Endothelial cell (in vitro differentiated cells): ENCODE measurements at regions not wholly inside any gene's neighbourhood (a gene's known extent, or its start where the extent isn't known, plus 50 kb on each side); places are given as distances from the start of the nearest gene placed in this dataset.

Experiments
- DNase-seq: peaks from one replicate; pipeline ENCODE4 v3.0.0; 2021; ENCODE audit warnings: low spot score
- H3K27ac Mint-ChIP-seq: one replicate; pipeline ENCODE4 v1.8.0; 2021; ENCODE audit warnings: mixed read lengths, inconsistent platforms; ENCODE audit not compliant: unreplicated experiment
- H3K27me3 Mint-ChIP-seq: one replicate; pipeline ENCODE4 v1.8.0; 2021; ENCODE audit warnings: mild to moderate bottlenecking, moderate library complexity, mixed read lengths, inconsistent platforms; ENCODE audit not compliant: unreplicated experiment
- H3K36me3 Mint-ChIP-seq: one replicate; pipeline ENCODE4 v1.8.0; 2021; ENCODE audit warnings: mild to moderate bottlenecking, low read depth, mixed read lengths, inconsistent platforms; ENCODE audit not compliant: unreplicated experiment
- H3K4me1 Mint-ChIP-seq: one replicate; pipeline ENCODE4 v1.8.0; 2021; ENCODE audit warnings: mild to moderate bottlenecking, mixed read lengths, inconsistent platforms; ENCODE audit not compliant: unreplicated experiment
- H3K4me3 Mint-ChIP-seq: one replicate; pipeline ENCODE4 v1.8.0; 2021; ENCODE audit warnings: mild to moderate bottlenecking, mixed read lengths, inconsistent platforms; ENCODE audit not compliant: unreplicated experiment
- H3K9me3 Mint-ChIP-seq: one replicate; pipeline ENCODE4 v1.8.0; 2021; ENCODE audit warnings: mixed read lengths, inconsistent platforms; ENCODE audit not compliant: unreplicated experiment
- TF ChIP-seq, protein P1 (sequence below): fragments of 200-600 bp; sonication (generic); IDR thresholded peaks from one replicate; pipeline ENCODE4 v1.5.0; 2021; ENCODE audit warnings: antibody characterized with exemption; ENCODE audit not compliant: unreplicated experiment

DNA sequence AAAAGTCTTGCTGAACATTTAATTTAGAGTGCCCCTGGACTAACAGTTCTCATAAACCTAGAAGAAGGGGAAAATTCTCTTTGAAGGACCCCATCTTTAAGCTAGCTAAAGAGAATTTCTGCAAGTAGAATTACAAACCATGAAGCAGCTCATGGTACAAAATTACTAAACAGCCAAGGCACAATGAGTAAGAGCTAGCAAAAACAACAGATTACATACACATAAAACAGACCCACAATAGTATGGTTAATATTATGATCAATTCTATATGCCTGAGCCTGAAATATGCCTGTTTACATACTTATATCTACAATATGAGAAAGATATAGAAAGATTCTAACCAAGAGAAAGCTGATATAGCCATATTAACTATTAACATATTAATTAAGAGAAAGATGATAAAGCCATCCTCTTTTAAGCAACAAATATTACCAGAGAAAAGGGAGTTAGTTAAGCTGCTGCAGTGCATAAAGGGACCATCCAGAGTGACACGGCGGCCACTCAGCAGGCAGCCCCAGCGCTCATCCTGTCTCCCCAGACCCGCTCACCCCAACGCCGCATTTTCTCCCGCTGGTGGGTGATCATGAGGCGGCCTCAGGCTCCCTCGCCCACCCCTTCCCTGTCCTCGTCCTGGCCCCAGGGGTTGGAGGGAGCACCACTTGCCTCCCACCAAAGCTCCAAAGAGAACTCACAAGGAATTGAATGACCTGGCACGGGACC is 98.4 kb upstream of the CARMIL1 start:
- H3K4me1 Mint-ChIP-seq: peaks cover 5% of the 10 kb centered on the region
- H3K9me3 Mint-ChIP-seq: no peaks in the 10 kb centered on the region
- peaks cover 1% of the 10 kb centered on the region for H3K27me3 Mint-ChIP-seq
- DNase-seq: no peak
- H3K36me3 Mint-ChIP-seq: no peaks in the 10 kb centered on the region
- H3K27ac Mint-ChIP-seq: no peak overlapping the region
- TF ChIP-seq, protein P1, sequence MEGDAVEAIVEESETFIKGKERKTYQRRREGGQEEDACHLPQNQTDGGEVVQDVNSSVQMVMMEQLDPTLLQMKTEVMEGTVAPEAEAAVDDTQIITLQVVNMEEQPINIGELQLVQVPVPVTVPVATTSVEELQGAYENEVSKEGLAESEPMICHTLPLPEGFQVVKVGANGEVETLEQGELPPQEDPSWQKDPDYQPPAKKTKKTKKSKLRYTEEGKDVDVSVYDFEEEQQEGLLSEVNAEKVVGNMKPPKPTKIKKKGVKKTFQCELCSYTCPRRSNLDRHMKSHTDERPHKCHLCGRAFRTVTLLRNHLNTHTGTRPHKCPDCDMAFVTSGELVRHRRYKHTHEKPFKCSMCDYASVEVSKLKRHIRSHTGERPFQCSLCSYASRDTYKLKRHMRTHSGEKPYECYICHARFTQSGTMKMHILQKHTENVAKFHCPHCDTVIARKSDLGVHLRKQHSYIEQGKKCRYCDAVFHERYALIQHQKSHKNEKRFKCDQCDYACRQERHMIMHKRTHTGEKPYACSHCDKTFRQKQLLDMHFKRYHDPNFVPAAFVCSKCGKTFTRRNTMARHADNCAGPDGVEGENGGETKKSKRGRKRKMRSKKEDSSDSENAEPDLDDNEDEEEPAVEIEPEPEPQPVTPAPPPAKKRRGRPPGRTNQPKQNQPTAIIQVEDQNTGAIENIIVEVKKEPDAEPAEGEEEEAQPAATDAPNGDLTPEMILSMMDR: no peak
- H3K4me3 Mint-ChIP-seq: no peak overlapping the region

DNA sequence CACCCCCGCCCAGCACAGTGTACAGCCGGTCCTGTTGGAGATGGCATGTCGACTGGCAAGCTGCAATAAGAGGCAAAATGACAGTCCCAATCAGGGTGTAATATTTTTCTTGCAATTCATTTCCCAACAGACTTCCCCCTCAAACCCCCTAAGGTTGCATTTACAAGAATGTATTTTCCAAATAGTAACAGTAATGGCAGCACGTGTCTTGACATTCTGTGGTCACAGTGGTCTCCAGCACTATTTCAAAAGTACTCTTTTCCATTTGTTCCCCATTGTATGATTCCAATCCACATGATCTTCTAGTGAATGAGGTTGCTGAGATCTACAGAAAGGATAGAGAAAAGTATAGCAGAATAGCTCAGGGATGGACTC is 97.8 kb upstream of the CARMIL1 start:
- Mint-ChIP-seq H3K9me3 (no peaks in the 10 kb centered on the region), H3K27me3 (peaks cover 1% of the 10 kb centered on the region), H3K4me3 (no peak overlapping the region), H3K36me3 (no peaks in the 10 kb centered on the region), H3K27ac (no peak overlapping the region), H3K4me1 (peaks cover under 1% of the 10 kb centered on the region)
- TF ChIP-seq, protein P1: no peak
- no peak for DNase-seq

DNA sequence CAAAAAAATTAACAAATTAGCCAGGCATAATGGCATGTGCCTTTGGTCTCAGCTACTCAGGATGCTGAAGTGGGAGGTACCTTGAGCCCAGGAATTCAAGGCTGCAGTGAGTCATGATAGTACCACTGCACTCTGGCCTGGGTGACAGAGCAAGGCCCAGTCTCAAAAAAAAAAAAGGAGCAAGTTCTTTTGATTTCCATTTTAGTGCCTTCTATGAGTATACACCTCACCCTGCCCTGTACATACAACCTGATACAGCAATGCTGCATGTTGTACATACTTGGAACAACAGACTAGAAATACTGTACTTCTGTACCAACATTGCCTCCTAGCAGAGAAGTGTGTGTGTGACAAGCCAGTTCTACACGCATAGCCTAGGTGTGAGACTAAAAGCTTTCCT is 97.3 kb upstream of the CARMIL1 start:
- DNase-seq: no peak
- Mint-ChIP-seq H3K9me3 (no peaks in the 10 kb centered on the region), H3K4me1 (peaks cover 4% of the 10 kb centered on the region), H3K4me3 (no peak overlapping the region), H3K27ac (no peak overlapping the region), H3K36me3 (no peaks in the 10 kb centered on the region), H3K27me3 (peaks cover 1% of the 10 kb centered on the region)
- TF ChIP-seq, protein P1: no peak

DNA sequence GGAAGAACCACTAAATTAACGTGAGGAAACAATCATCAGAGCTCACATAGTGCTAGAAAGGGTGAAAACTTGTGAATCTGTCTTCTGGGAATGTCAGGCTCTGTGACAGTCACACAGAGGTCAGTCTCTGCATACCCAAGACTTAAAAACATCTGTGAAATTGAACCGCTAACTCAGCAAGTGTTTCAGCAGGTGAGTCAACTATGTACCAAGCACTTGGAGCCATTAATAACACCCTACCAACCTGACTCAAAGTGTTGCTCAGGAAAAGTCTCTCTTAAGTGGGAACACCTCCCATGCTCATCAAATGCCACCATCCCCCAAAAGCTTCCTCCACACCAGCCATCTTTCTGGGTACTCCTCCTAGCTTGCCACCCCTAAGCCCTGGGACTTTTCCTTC is 92.3 kb upstream of the CARMIL1 start:
- DNase-seq: no peak
- Mint-ChIP-seq H3K27ac (no peak overlapping the region), H3K36me3 (no peaks in the 10 kb centered on the region), H3K4me1 (peaks cover 4% of the 10 kb centered on the region), H3K27me3 (peaks cover 1% of the 10 kb centered on the region), H3K9me3 (no peaks in the 10 kb centered on the region), H3K4me3 (no peak overlapping the region)
- TF ChIP-seq, protein P1: no peak

DNA sequence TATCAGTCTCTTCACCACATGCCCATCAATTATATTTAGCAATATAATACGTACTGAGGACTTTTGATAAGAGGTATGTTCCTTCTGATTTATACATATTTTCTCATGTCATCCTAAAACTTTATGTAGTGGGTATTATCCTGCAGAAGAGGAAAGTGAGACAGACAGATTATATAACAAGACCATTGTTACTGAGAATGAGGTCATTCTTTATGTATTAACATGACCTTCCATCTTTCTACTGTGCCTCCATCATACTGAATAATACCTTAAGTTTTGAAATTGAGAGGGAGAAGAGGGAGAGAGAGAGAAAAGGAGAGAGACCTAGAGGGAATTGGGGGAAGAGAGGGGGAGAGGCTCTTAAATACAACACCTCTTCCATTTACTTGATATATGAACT is 90.9 kb upstream of the CARMIL1 start:
- no peak for DNase-seq
- H3K36me3 Mint-ChIP-seq: no peaks in the 10 kb centered on the region
- no peak overlapping the region for H3K4me3 Mint-ChIP-seq
- TF ChIP-seq, protein P1: no peak
- H3K9me3 Mint-ChIP-seq: no peaks in the 10 kb centered on the region
- peaks cover 4% of the 10 kb centered on the region for H3K4me1 Mint-ChIP-seq
- no peaks in the 10 kb centered on the region for H3K27me3 Mint-ChIP-seq
- no peak overlapping the region for H3K27ac Mint-ChIP-seq
